Panc1 (cell line): ENCODE measurements at regions not wholly inside any gene's neighbourhood (a gene's known extent, or its start where the extent isn't known, plus 50 kb on each side); places are given as distances from the start of the nearest gene placed in this dataset.

Experiments
- ATAC-seq: fragments of 200-7000 bp; cut with Tn5 transposase; 2 replicates; pipeline ENCODE4 v1.9.1; 2020; ENCODE audit warnings: mild to moderate bottlenecking, moderate library complexity
- BruUV-seq: library from RNA; stranded (reverse); fragments of 400-500 nt; replicated peaks from 2 replicates; lab custom pipeline; 2021; lab: Mats Ljungman, UMichigan
- CTCF ChIA-PET: fragments of 300-600 bp; sonication (Branson Sonifier 250); formaldehyde crosslinking; loops from one replicate; lab custom pipeline; 2022; ENCODE audit warnings: antibody characterized with exemption; lab: Charles Lee
- POLR2A ChIA-PET: fragments of 300-600 bp; sonication (Branson Sonifier 250); formaldehyde crosslinking; loops from one replicate; lab custom pipeline; 2022; ENCODE audit warnings: antibody characterized with exemption; lab: Charles Lee
- DNase-seq: peaks from one replicate; pipeline ENCODE4 v3.0.0-alpha.2; 2010; ENCODE audit warnings: low read depth, low spot score
- H3K27ac ChIP-seq: 2 replicates; pipeline ENCODE4 v1.5.1; 2011; ENCODE audit warnings: mild to moderate bottlenecking, low read length, inconsistent platforms
- H3K27me3 ChIP-seq: fragments of 200-500 bp; sonication (Bioruptor generic); 2 replicates; pipeline ENCODE4 v1.6.0; 2014; ENCODE audit warnings: low read length, inconsistent platforms; ENCODE audit not compliant: control insufficient read depth, insufficient read depth
- H3K36me3 ChIP-seq: fragments of 200-500 bp; sonication (Bioruptor generic); 2 replicates; pipeline ENCODE4 v1.5.1; 2014; ENCODE audit warnings: inconsistent platforms, mild to moderate bottlenecking, low read length, moderate library complexity; ENCODE audit not compliant: control insufficient read depth, insufficient read depth
- H3K4me1 ChIP-seq: 2 replicates; pipeline ENCODE4 v1.5.1; 2011; ENCODE audit warnings: inconsistent platforms, mild to moderate bottlenecking, low read length, moderate library complexity; ENCODE audit not compliant: control insufficient read depth, insufficient read depth
- H3K4me3 ChIP-seq, 2 experiments: 2 replicates each; pipeline ENCODE4 v1.5.1; 2011 to 2012; ENCODE audit warnings: low read depth in 2 of 2, low read length in 2 of 2, mild to moderate bottlenecking in 2 of 2, inconsistent platforms in 1 of 2, moderate library complexity in 1 of 2
- H3K9me3 ChIP-seq: fragments of 200-500 bp; sonication (Bioruptor generic); 2 replicates; pipeline ENCODE4 v1.5.1; 2014; ENCODE audit warnings: low read depth, mild to moderate bottlenecking, inconsistent platforms, low read length, moderate library complexity; ENCODE audit not compliant: control insufficient read depth, insufficient read depth
- POLR2AphosphoS5 ChIP-seq: IDR thresholded peaks from 2 replicates; pipeline ENCODE4 v1.6.1; 2012; ENCODE audit warnings: mild to moderate bottlenecking, low read depth, low read length, moderate library complexity
- SIN3A ChIP-seq: IDR thresholded peaks from 2 replicates; pipeline ENCODE4 v1.6.1; 2012; ENCODE audit warnings: low read depth, mild to moderate bottlenecking, low read length, moderate library complexity, borderline replicate concordance; ENCODE audit not compliant: insufficient read depth
- TCF7L2 ChIP-seq: IDR thresholded peaks from 2 replicates; pipeline ENCODE4 v1.6.1; 2011; ENCODE audit warnings: mild to moderate bottlenecking, low read depth, low read length, inconsistent platforms
- in situ Hi-C: cut with HindIII; loops from 2 replicates; pipeline ENCODE4 v1.10.0; 2016; ENCODE audit warnings: low sequenced_read_pairs, low pct_unique_long_range_greater_than_20kb
- intact Hi-C: fragments of 100-400 bp; cut with micrococcal nuclease; formaldehyde crosslinking; loops from one replicate; pipeline ENCODE4 v1.10.0; 2022; ENCODE audit not compliant: unreplicated experiment
- TF ChIP-seq, protein P1 (sequence below), 2 experiments: IDR thresholded peaks; 2 replicates each; pipeline ENCODE4 v1.6.1; 2011 to 2012; ENCODE audit warnings: low read depth in 2 of 2, control low read depth in 1 of 2, low read length in 1 of 2, mild to moderate bottlenecking in 1 of 2, moderate library complexity in 1 of 2; ENCODE audit not compliant: insufficient read depth in 1 of 2
- TF ChIP-seq, protein P2 (sequence below): fragments of 450-650 bp; IDR thresholded peaks from 2 replicates; pipeline ENCODE4 v1.5.1; 2017; ENCODE audit warnings: mild to moderate bottlenecking

DNA sequence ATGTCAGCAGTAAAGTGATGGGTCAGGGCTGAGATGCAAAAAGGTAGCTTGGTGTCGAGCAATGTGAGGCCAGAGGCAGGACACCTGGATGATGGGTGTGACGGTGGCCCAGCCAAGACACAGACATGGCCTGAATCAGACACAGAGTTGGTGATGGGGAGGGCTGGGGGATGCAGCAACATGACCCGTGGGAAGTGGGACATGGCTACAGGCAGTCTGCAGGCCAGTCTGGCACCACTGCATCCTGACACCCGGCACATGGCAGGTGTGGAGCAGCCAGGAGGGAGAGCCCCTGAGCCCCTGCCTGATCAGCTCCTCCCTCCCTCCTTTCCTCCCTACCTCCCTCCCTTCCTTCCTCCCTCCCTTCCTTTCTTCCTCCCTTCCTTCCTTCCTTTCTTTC is 114.8 kb upstream of the WDR11 start:
- H3K36me3 ChIP-seq = no peaks in the 10 kb centered on the region
- peaks cover 7% of the 10 kb centered on the region for H3K27me3 ChIP-seq
- no peak overlapping the region for H3K27ac ChIP-seq
- ATAC-seq (no peak), DNase-seq (no peak)
- ChIA-PET POLR2A (no interaction called here), CTCF (interaction anchor here (0.6 kb wide), 1 partner anchor 21 kb away, joined by 6 read pairs; no protein-coding TSS in a partner anchor)
- H3K4me1 ChIP-seq = no peaks in the 10 kb centered on the region
- no peak overlapping the region for H3K4me3 ChIP-seq
- H3K9me3 ChIP-seq = no peaks in the 10 kb centered on the region
- intact Hi-C loops (loop anchor here (5.0 kb wide), 1 partner anchor 314 kb away; no protein-coding TSS in a partner anchor), in situ Hi-C loops (no loop called here)
- no TSS peak for BruUV-seq
- TF ChIP-seq, protein P1, sequence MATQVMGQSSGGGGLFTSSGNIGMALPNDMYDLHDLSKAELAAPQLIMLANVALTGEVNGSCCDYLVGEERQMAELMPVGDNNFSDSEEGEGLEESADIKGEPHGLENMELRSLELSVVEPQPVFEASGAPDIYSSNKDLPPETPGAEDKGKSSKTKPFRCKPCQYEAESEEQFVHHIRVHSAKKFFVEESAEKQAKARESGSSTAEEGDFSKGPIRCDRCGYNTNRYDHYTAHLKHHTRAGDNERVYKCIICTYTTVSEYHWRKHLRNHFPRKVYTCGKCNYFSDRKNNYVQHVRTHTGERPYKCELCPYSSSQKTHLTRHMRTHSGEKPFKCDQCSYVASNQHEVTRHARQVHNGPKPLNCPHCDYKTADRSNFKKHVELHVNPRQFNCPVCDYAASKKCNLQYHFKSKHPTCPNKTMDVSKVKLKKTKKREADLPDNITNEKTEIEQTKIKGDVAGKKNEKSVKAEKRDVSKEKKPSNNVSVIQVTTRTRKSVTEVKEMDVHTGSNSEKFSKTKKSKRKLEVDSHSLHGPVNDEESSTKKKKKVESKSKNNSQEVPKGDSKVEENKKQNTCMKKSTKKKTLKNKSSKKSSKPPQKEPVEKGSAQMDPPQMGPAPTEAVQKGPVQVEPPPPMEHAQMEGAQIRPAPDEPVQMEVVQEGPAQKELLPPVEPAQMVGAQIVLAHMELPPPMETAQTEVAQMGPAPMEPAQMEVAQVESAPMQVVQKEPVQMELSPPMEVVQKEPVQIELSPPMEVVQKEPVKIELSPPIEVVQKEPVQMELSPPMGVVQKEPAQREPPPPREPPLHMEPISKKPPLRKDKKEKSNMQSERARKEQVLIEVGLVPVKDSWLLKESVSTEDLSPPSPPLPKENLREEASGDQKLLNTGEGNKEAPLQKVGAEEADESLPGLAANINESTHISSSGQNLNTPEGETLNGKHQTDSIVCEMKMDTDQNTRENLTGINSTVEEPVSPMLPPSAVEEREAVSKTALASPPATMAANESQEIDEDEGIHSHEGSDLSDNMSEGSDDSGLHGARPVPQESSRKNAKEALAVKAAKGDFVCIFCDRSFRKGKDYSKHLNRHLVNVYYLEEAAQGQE (IDR thresholded peaks at IDR 0.05; ENCODE audit: insufficient read depth in 1 of 2, low read depth in 2 of 2, low read length in 1 of 2) = no peak
- no peak for TF ChIP-seq TCF7L2
- TF ChIP-seq POLR2AphosphoS5 = no peak
- no peak for TF ChIP-seq SIN3A
- TF ChIP-seq, protein P2, sequence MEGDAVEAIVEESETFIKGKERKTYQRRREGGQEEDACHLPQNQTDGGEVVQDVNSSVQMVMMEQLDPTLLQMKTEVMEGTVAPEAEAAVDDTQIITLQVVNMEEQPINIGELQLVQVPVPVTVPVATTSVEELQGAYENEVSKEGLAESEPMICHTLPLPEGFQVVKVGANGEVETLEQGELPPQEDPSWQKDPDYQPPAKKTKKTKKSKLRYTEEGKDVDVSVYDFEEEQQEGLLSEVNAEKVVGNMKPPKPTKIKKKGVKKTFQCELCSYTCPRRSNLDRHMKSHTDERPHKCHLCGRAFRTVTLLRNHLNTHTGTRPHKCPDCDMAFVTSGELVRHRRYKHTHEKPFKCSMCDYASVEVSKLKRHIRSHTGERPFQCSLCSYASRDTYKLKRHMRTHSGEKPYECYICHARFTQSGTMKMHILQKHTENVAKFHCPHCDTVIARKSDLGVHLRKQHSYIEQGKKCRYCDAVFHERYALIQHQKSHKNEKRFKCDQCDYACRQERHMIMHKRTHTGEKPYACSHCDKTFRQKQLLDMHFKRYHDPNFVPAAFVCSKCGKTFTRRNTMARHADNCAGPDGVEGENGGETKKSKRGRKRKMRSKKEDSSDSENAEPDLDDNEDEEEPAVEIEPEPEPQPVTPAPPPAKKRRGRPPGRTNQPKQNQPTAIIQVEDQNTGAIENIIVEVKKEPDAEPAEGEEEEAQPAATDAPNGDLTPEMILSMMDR = no peak

DNA sequence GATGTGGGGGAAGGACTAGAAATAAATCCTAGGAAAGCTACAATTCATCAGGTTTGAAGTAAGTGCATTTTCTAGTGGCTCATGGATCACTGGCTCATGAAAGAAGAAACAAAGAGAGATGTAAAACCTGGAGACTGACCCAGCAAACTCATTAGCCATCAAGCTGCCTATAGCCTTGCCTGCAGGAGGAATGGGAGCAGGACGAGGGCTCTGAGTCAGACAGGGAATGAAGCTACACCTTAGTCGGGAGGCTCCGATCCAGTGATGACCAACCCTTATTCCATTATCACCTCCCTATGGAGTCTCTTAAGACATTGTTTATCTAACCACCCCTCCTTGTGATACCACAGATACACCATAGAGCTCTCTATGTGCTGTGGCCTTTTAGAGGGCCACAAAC is 112.5 kb upstream of the WDR11 start:
- ChIA-PET POLR2A (no interaction called here), CTCF (no interaction called here)
- DNase-seq = no peak
- H3K27me3 ChIP-seq = peaks cover 7% of the 10 kb centered on the region
- no TSS peak for BruUV-seq
- H3K27ac ChIP-seq = no peak overlapping the region
- H3K4me3 ChIP-seq = no peak overlapping the region
- no peak for ATAC-seq
- no peaks in the 10 kb centered on the region for H3K4me1 ChIP-seq
- in situ Hi-C loops (no loop called here), intact Hi-C loops (loop anchor here (5.0 kb wide), 1 partner anchor 316 kb away; no protein-coding TSS in a partner anchor)
- no peaks in the 10 kb centered on the region for H3K36me3 ChIP-seq
- no peaks in the 10 kb centered on the region for H3K9me3 ChIP-seq
- TF ChIP-seq POLR2AphosphoS5 (no peak), SIN3A (no peak), TCF7L2 (no peak)
- TF ChIP-seq, protein P1 (IDR thresholded peaks at IDR 0.05; ENCODE audit: insufficient read depth in 1 of 2, low read depth in 2 of 2, low read length in 1 of 2) = no peak
- TF ChIP-seq, protein P2 = no peak
